ENCODE measurements at regions not wholly inside any gene's neighbourhood (a gene's known extent, or its start where the extent isn't known, plus 50 kb on each side); places are given as distances from the start of the nearest gene placed in this dataset.

DNA sequence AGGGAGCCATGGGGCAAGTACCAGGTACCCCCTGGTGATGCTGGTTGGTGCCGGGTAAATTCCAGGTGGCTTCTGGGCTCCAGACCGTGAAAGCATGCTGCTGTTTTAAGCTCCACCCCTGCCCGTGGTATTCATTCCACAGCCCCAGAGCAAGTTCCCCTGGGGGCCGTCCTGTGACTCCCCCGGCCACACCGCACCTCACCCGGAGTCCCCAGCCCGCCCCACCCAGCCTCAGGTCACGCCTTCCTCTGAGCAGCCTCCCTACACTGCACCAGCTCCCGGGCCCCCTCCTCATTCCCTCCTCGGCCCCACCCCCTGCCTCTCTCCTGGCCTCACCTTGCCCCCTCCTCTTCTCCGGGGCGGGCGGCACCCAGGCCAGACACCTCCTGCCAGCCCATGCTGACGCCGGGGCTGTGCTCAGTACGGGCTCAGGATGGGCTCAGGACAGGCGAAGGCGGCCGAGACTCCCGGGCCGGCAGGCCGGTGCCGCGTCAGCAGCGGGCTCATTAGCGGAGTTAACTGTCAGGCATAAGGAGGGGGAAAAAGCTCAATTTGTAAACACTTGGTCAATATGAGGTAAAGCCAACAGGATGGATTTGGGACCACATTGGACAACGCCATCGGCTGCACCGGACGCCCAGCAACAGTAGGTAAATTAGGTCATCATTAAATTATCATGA, 127.4 kb downstream of the FAM53A start:
- H3K4me2 ChIP-seq (ENCODE audit: low read depth, low read length, poor library complexity, severe bottlenecking), result no peak overlapping the region
- H3K9me2 ChIP-seq (replicated peaks; ENCODE audit: insufficient read depth, low read length), result no peaks in the 10 kb centered on the region
- H3K36me3 ChIP-seq (ENCODE audit: low read length), result no peaks in the 10 kb centered on the region
- H4K20me1 ChIP-seq (ENCODE audit: low read depth, low read length), result no peaks in the 10 kb centered on the region
- no peaks in the 10 kb centered on the region for H3F3A ChIP-seq (ENCODE audit: insufficient read depth)
- TF ChIP-seq, protein P1, sequence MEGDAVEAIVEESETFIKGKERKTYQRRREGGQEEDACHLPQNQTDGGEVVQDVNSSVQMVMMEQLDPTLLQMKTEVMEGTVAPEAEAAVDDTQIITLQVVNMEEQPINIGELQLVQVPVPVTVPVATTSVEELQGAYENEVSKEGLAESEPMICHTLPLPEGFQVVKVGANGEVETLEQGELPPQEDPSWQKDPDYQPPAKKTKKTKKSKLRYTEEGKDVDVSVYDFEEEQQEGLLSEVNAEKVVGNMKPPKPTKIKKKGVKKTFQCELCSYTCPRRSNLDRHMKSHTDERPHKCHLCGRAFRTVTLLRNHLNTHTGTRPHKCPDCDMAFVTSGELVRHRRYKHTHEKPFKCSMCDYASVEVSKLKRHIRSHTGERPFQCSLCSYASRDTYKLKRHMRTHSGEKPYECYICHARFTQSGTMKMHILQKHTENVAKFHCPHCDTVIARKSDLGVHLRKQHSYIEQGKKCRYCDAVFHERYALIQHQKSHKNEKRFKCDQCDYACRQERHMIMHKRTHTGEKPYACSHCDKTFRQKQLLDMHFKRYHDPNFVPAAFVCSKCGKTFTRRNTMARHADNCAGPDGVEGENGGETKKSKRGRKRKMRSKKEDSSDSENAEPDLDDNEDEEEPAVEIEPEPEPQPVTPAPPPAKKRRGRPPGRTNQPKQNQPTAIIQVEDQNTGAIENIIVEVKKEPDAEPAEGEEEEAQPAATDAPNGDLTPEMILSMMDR (IDR thresholded peaks at IDR 0.05; ENCODE audit: insufficient read depth, low read length, poor library complexity, severe bottlenecking), result no peak
- no peak for TF ChIP-seq EZH2phosphoT487 (conservative IDR thresholded peaks at IDR 0.05; ENCODE audit: low read length)
- H3K4me3 ChIP-seq (ENCODE audit: insufficient read depth, low read length, poor library complexity, severe bottlenecking), result no peak overlapping the region
- H3K9me3 ChIP-seq (ENCODE audit: insufficient read depth, low read length), result no peaks in the 10 kb centered on the region
- no peak overlapping the region for H2AFZ ChIP-seq (ENCODE audit: low read depth, low read length, severe bottlenecking)
- no peak overlapping the region for H3K27ac ChIP-seq (ENCODE audit: low read depth, low read length)
- H3K9ac ChIP-seq (ENCODE audit: low read length), result no peak overlapping the region
- no peaks in the 10 kb centered on the region for H3K79me2 ChIP-seq (ENCODE audit: insufficient read depth, low read length)
- H3K27me3 ChIP-seq (ENCODE audit: low read length), result no peaks in the 10 kb centered on the region

DNA sequence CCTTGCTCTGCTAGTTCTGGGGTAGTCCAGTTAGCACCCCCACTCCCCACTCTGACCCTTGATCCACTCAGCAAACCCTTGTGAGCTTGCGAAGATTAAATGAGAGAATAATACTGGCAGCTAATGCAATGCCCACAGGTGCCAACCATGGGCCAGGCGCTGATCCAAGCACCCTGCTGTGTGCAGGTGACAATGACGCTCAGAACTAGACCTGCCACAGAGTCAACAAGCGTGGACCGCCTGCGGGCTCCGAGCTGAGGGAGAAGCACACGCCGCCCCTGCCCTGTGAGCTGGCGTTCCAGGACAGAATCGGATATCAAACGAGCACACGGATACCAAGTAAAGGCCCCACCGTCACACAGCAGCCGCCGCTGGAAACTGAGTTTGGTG, 129.2 kb downstream of the FAM53A start:
- Histone ChIP-seq H3K79me2 (ENCODE audit: insufficient read depth, low read length) (no peaks in the 10 kb centered on the region), H3K4me2 (ENCODE audit: low read depth, low read length, poor library complexity, severe bottlenecking) (no peak overlapping the region), H3F3A (ENCODE audit: insufficient read depth) (no peaks in the 10 kb centered on the region), H3K27ac (ENCODE audit: low read depth, low read length) (no peak overlapping the region), H4K20me1 (ENCODE audit: low read depth, low read length) (no peaks in the 10 kb centered on the region), H3K9ac (ENCODE audit: low read length) (no peak overlapping the region), H3K9me2 (replicated peaks; ENCODE audit: insufficient read depth, low read length) (no peaks in the 10 kb centered on the region), H3K4me3 (ENCODE audit: insufficient read depth, low read length, poor library complexity, severe bottlenecking) (no peak overlapping the region), H2AFZ (ENCODE audit: low read depth, low read length, severe bottlenecking) (no peak overlapping the region), H3K36me3 (ENCODE audit: low read length) (no peaks in the 10 kb centered on the region), H3K27me3 (ENCODE audit: low read length) (no peaks in the 10 kb centered on the region), H3K9me3 (ENCODE audit: insufficient read depth, low read length) (no peaks in the 10 kb centered on the region)
- TF ChIP-seq, protein P1 (IDR thresholded peaks at IDR 0.05; ENCODE audit: insufficient read depth, low read length, poor library complexity, severe bottlenecking), result no peak
- no peak for TF ChIP-seq EZH2phosphoT487 (conservative IDR thresholded peaks at IDR 0.05; ENCODE audit: low read length)

DNA sequence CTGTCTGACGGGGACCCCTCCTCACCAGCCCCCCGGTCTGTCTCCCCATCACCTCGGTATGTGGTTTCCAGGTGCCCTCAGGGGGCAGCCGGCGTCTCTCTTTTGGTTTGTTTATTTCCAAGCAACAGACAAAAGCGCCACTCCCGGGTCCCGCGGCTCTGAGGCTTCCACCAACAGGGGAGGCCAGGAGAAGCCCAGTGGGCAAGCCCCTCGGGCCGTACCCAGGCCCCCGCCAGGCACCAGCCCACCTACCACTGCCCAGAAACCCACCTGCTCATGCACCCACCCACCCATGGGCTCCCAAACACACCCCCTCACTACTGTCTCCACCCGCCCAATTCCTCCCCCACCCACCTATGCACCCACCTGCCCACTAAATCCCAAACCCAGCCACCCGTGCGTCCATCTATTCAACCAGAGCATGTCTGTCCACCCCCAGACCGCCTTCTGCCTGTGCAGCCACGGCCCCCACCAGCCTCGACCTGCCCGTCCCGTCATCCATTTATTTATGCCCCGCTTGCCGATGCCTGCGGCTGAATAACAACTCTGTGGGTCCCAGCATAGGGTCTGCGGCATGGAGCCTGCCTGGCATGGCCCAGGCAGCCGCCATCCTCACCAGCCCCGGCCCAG, 129.8 kb downstream of the FAM53A start:
- no peaks in the 10 kb centered on the region for H3K27me3 ChIP-seq (ENCODE audit: low read length)
- H2AFZ ChIP-seq (ENCODE audit: low read depth, low read length, severe bottlenecking), result no peak overlapping the region
- no peak overlapping the region for H3K27ac ChIP-seq (ENCODE audit: low read depth, low read length)
- H3K9ac ChIP-seq (ENCODE audit: low read length), result no peak overlapping the region
- H4K20me1 ChIP-seq (ENCODE audit: low read depth, low read length), result no peaks in the 10 kb centered on the region
- H3K9me3 ChIP-seq (ENCODE audit: insufficient read depth, low read length), result no peaks in the 10 kb centered on the region
- H3K36me3 ChIP-seq (ENCODE audit: low read length), result no peaks in the 10 kb centered on the region
- H3K9me2 ChIP-seq (replicated peaks; ENCODE audit: insufficient read depth, low read length), result no peaks in the 10 kb centered on the region
- H3K4me2 ChIP-seq (ENCODE audit: low read depth, low read length, poor library complexity, severe bottlenecking), result no peak overlapping the region
- no peak for TF ChIP-seq EZH2phosphoT487 (conservative IDR thresholded peaks at IDR 0.05; ENCODE audit: low read length)
- TF ChIP-seq, protein P1 (IDR thresholded peaks at IDR 0.05; ENCODE audit: insufficient read depth, low read length, poor library complexity, severe bottlenecking), result no peak
- no peak overlapping the region for H3K4me3 ChIP-seq (ENCODE audit: insufficient read depth, low read length, poor library complexity, severe bottlenecking)
- H3F3A ChIP-seq (ENCODE audit: insufficient read depth), result no peaks in the 10 kb centered on the region
- H3K79me2 ChIP-seq (ENCODE audit: insufficient read depth, low read length), result no peaks in the 10 kb centered on the region
